Cardiac muscle cell (in vitro differentiated cells and primary cell): ENCODE measurements at regions not wholly inside any gene's neighbourhood (a gene's known extent, or its start where the extent isn't known, plus 50 kb on each side); places are given as distances from the start of the nearest gene placed in this dataset.

ENCODE experiments used
- DNase-seq, 2 donors: peaks; one replicate each; pipeline versions ENCODE4 v3.0.0 to v3.0.0-alpha.2; 2010 to 2017; ENCODE audit warnings: low read depth in 1 of 2, low spot score in 1 of 2
- H3K27ac ChIP-seq: fragments of 200-600 bp; sonication (generic); 2 replicates; pipeline ENCODE4 v1.5.1; 2016
- H3K27me3 ChIP-seq: fragments of 200-600 bp; sonication (generic); 2 replicates; pipeline ENCODE4 v1.6.0; 2016; ENCODE audit warnings: control low read depth
- H3K36me3 ChIP-seq: fragments of 200-600 bp; sonication (generic); 2 replicates; pipeline ENCODE4 v1.5.1; 2016; ENCODE audit warnings: control low read depth
- H3K4me1 ChIP-seq: fragments of 200-600 bp; sonication (generic); 2 replicates; pipeline ENCODE4 v1.8.1; 2017; ENCODE audit warnings: low read depth, mild to moderate bottlenecking, mixed run types
- H3K4me3 ChIP-seq: fragments of 200-600 bp; sonication (generic); 2 replicates; pipeline ENCODE4 v1.5.1; 2016; ENCODE audit warnings: mild to moderate bottlenecking
- H3K9me3 ChIP-seq: fragments of 200-600 bp; sonication (generic); 2 replicates; pipeline ENCODE4 v1.5.1; 2017; ENCODE audit warnings: low read depth, mild to moderate bottlenecking, control low read depth
- TF ChIP-seq, protein P1 (sequence below): IDR thresholded peaks from 2 replicates; pipeline ENCODE4 v1.5.1; 2012; ENCODE audit warnings: low read depth, mild to moderate bottlenecking, low read length

DNA sequence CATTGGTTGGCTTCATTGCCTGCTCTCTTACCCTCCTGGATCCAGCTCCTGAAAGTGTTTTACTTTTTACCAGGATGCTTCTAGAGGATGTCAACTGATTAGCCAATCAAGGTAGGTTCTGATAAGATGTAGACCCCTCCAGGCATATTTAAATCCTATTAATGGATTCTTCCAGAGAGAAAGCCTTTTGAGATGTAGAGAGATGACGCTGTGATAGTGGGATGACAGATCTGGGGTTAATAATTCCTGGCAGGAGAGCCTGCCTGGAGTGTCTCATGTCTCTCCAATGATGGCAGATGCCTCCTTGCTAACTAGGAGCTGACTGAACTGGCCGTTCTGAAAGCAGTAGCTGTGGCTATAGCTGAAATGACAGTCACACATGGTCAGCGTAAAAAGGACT is 116.9 kb upstream of the DTNBP1 start:
- no peaks in the 10 kb centered on the region for H3K36me3 ChIP-seq
- no peak for DNase-seq
- no peaks in the 10 kb centered on the region for H3K4me1 ChIP-seq
- H3K4me3 ChIP-seq = no peak overlapping the region
- H3K27me3 ChIP-seq = no peaks in the 10 kb centered on the region
- no peak overlapping the region for H3K27ac ChIP-seq
- no peaks in the 10 kb centered on the region for H3K9me3 ChIP-seq
- TF ChIP-seq, protein P1, sequence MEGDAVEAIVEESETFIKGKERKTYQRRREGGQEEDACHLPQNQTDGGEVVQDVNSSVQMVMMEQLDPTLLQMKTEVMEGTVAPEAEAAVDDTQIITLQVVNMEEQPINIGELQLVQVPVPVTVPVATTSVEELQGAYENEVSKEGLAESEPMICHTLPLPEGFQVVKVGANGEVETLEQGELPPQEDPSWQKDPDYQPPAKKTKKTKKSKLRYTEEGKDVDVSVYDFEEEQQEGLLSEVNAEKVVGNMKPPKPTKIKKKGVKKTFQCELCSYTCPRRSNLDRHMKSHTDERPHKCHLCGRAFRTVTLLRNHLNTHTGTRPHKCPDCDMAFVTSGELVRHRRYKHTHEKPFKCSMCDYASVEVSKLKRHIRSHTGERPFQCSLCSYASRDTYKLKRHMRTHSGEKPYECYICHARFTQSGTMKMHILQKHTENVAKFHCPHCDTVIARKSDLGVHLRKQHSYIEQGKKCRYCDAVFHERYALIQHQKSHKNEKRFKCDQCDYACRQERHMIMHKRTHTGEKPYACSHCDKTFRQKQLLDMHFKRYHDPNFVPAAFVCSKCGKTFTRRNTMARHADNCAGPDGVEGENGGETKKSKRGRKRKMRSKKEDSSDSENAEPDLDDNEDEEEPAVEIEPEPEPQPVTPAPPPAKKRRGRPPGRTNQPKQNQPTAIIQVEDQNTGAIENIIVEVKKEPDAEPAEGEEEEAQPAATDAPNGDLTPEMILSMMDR = no peak

DNA sequence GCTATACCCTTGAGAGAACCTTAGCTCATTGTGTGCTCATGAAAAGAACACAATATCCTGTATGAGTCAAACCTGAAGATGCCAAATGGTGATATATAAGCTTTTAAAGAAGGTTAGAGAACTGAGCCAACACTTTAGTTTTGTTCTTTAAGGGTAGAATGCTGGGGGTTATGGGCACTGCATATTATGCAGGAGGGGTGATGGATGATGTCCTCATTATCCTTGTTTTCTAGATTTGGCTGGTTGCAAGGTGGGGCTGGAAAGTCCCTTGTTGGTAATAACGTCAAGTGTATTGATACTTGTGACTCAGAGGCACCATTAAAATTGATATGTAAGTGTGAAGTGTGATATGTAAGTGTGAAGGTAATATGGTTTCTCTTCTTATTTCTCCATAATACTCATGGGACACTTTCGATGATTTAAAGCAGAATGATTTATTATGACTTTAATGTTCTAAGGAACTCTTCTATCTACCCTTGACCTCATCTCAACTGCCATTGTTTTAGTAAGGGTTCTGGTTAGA is 113.7 kb upstream of the DTNBP1 start:
- TF ChIP-seq, protein P1 = no peak
- no peak for DNase-seq
- H3K27me3 ChIP-seq = no peaks in the 10 kb centered on the region
- H3K4me1 ChIP-seq = no peaks in the 10 kb centered on the region
- no peak overlapping the region for H3K27ac ChIP-seq
- H3K9me3 ChIP-seq = no peaks in the 10 kb centered on the region
- no peaks in the 10 kb centered on the region for H3K36me3 ChIP-seq
- H3K4me3 ChIP-seq = no peak overlapping the region

DNA sequence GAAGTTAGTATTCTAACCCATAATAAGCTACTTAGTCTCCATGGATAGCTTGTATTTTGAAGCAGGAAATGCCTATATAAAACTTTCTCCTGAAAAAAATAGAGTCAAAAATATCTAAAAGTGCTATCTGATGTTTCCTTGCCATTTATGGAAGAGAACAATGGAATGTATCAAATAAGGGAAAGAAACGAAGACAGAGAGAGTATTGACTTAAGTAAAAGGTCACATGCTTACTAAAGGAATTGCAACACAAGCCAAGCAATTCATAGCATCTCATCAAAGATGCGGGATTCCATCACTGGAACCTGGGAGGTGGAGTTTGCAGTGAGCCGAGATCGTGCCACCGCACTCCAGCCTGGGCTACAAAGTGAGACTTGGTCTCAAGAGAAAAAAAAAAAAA is 112.9 kb upstream of the DTNBP1 start:
- Histone ChIP-seq H3K4me3 (no peak overlapping the region), H3K27ac (no peak overlapping the region), H3K36me3 (no peaks in the 10 kb centered on the region), H3K27me3 (no peaks in the 10 kb centered on the region), H3K9me3 (no peaks in the 10 kb centered on the region), H3K4me1 (no peaks in the 10 kb centered on the region)
- TF ChIP-seq, protein P1 = no peak
- no peak for DNase-seq

DNA sequence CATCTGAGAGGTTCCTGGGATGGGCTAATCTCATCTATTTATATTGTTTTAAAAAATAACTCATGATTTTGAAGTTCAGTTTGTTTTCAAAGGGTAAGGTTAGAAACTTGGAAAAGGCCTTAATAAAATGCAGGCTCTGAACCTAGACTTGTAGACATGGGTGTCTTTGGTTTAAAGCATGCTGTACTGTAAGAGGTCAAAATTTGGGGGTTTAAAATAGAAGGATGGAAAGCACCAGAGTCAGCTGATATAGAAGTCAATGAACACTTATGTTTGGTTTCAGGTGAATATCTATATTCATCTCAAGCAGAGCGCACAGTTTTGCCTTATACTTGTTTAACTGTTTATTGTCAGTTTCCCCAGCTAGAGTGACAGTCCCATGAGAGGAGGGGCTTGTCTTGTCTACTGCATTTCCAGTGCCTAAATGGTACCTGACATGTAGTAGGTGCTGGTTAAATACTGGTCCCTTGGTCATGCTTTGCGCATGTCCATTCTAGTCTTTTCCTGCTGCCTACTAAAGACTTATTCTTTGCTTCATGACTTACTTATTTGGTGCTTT is 112.3 kb upstream of the DTNBP1 start:
- TF ChIP-seq, protein P1 = no peak
- DNase-seq = no peak

DNA sequence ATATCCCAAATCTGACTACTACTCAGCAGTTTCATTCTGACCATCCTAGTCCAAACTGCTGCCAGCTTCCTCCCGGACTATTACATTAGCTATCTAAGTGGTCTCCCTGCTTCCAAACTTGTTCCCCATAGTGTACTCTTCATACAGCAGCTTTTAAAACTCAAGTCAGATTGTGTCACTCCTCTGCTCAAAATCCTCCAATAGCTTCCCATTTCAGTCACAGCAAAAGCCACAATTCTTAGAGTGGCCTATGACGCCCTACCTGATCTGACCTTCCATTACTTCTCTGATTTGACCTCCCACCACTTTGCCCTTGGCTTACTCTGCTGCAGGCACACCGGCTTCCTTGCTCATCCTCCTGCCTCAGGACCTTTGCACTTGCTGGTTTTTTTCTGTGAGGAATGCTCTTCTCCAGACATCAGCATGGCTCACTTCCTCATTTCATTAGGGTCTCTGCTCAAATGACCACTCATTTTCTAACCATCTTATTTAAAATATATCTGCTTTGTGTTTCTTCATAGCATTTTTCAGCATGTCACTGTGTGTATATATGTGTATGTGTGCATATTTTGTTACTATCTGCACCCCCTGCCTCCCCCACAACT is 111.1 kb upstream of the DTNBP1 start:
- no peaks in the 10 kb centered on the region for H3K9me3 ChIP-seq
- TF ChIP-seq, protein P1 = no peak
- DNase-seq = no peak

More for the DNA sequence above, 112.3 kb upstream of the DTNBP1 start:
- Histone ChIP-seq H3K4me1 (no peaks in the 10 kb centered on the region), H3K27ac (no peak overlapping the region), H3K27me3 (no peaks in the 10 kb centered on the region), H3K36me3 (no peaks in the 10 kb centered on the region), H3K4me3 (no peak overlapping the region), H3K9me3 (no peaks in the 10 kb centered on the region)

More for the DNA sequence above, 111.1 kb upstream of the DTNBP1 start:
- Histone ChIP-seq H3K27me3 (no peaks in the 10 kb centered on the region), H3K4me3 (no peak overlapping the region), H3K4me1 (no peaks in the 10 kb centered on the region), H3K27ac (no peak overlapping the region), H3K36me3 (no peaks in the 10 kb centered on the region)
